ENCODE measurements at regions not wholly inside any gene's neighbourhood (a gene's known extent, or its start where the extent isn't known, plus 50 kb on each side); places are given as distances from the start of the nearest gene placed in this dataset.
"Not testable (repeated sequence)": the region's sequence is repeated elsewhere in the genome, so short reads cannot be mapped to it uniquely, and the experiment has no call there.

DNA sequence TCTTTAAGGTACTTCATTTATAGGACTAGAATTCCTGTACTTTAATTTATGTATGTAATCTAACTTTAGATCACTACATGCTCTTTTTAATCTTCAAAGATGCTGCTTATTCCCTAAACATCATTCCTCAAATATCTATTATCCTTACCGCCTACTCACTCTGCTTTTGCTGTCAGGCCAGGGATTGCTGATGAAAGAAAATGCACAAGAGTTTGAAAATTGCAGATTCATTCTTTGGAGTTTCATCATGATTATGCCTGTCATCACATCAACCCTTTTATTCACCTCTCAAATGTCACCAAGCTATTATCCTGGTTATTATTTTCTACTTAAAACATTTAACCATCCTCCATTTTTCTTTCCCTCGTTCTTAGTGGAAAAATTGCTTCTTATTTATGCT lies 802.7 kb downstream of the METTL15 start:
- Histone ChIP-seq H3K27me3 (ENCODE audit: control insufficient read depth in 3 of 3, insufficient read depth in 3 of 3, low read length in 3 of 3) (no peaks in the 10 kb centered on the region), H3K9me3 (ENCODE audit: control insufficient read depth in 3 of 3, low read length in 3 of 3) (no peaks in the 10 kb centered on the region), H3K9ac (ENCODE audit: low read depth in 1 of 3, low read length in 3 of 3) (no peak overlapping the region), H3K27ac (ENCODE audit: low read depth, low read length) (no peak overlapping the region), H3K36me3 (ENCODE audit: control insufficient read depth in 3 of 3, insufficient read depth in 3 of 3, low read length in 3 of 3) (no peaks in the 10 kb centered on the region), H3K4me1 (ENCODE audit: control insufficient read depth in 3 of 3, insufficient read depth in 3 of 3, low read length in 3 of 3) (no peaks in the 10 kb centered on the region), H3K4me3 (ENCODE audit: low read length in 3 of 3) (no peak overlapping the region)

DNA sequence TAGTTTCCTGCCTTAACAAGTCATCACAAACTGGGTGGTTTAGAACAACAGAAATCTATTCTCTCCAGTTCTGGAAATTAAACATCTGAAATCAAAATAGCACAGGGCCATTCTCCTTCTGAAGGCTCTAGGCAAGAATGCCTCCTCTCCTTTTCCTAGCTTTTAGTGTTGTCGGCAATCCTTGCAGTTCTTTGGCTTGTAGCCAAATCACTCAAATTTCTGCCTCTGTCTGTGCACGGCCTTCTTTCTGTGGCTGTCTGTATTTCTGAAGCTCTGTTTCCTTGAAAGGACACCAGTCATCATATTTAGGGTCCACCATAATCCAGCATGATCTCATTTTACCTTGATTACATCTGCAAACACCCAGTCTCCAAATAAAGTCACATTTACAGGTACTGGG lies 795.5 kb downstream of the METTL15 start:
- no peaks in the 10 kb centered on the region for H3K36me3 ChIP-seq (ENCODE audit: control insufficient read depth in 3 of 3, insufficient read depth in 3 of 3, low read length in 3 of 3)
- no peak overlapping the region for H3K4me3 ChIP-seq (ENCODE audit: low read length in 3 of 3)
- no peaks in the 10 kb centered on the region for H3K27me3 ChIP-seq (ENCODE audit: control insufficient read depth in 3 of 3, insufficient read depth in 3 of 3, low read length in 3 of 3)
- H3K4me1 ChIP-seq (ENCODE audit: control insufficient read depth in 3 of 3, insufficient read depth in 3 of 3, low read length in 3 of 3): no peaks in the 10 kb centered on the region
- no peak overlapping the region for H3K9ac ChIP-seq (ENCODE audit: low read depth in 1 of 3, low read length in 3 of 3)
- no peaks in the 10 kb centered on the region for H3K9me3 ChIP-seq (ENCODE audit: control insufficient read depth in 3 of 3, low read length in 3 of 3)
- no peak overlapping the region for H3K27ac ChIP-seq (ENCODE audit: low read depth, low read length)

DNA sequence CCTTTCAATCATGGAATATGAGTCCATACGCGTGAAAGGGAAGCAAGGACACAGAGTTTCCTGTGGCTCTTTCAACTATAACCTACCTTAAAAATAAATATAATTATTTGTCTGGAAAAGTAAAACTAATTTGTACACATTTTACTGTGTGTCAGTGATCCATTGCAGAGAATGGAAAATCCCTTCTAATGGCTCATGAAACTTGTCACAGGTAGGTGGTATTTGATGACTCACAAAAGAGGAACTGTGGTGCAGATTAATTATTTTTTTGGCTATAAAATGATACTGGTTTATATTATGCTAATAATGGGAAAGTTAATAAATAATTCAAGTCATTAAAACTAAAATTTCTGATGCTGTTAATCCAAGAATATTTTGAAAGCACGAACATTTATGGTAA lies 792.2 kb downstream of the METTL15 start:
- no peaks in the 10 kb centered on the region for H3K4me1 ChIP-seq (ENCODE audit: control insufficient read depth in 3 of 3, insufficient read depth in 3 of 3, low read length in 3 of 3)

DNA sequence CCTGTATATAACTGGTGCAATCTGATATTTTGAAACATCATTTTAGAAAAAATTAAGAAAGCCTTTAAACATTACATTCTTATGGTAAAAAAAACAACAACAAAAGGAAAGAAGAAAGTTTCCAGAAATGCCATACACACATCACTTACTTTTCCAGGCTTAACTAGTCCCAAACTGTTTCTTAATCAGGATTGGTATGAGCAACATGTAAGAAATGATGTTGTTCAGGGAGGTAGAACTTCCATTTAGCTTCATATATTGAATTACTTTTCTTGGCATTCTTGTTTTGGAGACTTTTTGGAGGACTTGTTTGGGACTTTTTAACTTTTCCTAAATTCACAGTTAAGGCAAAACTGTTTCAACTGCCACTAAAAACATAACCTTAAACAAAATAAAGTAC lies 791.5 kb downstream of the METTL15 start:
- Histone ChIP-seq H3K27ac (ENCODE audit: low read depth, low read length) (no peak overlapping the region), H3K36me3 (ENCODE audit: control insufficient read depth in 3 of 3, insufficient read depth in 3 of 3, low read length in 3 of 3) (no peaks in the 10 kb centered on the region), H3K9ac (ENCODE audit: low read depth in 1 of 3, low read length in 3 of 3) (no peak overlapping the region), H3K4me3 (ENCODE audit: low read length in 3 of 3) (no peak overlapping the region), H3K9me3 (ENCODE audit: control insufficient read depth in 3 of 3, low read length in 3 of 3) (no peaks in the 10 kb centered on the region), H3K4me1 (ENCODE audit: control insufficient read depth in 3 of 3, insufficient read depth in 3 of 3, low read length in 3 of 3) (no peaks in the 10 kb centered on the region), H3K27me3 (ENCODE audit: control insufficient read depth in 3 of 3, insufficient read depth in 3 of 3, low read length in 3 of 3) (no peaks in the 10 kb centered on the region)

More for the DNA sequence above, 792.2 kb downstream of the METTL15 start:
- Histone ChIP-seq H3K36me3 (ENCODE audit: control insufficient read depth in 3 of 3, insufficient read depth in 3 of 3, low read length in 3 of 3) (no peaks in the 10 kb centered on the region), H3K27me3 (ENCODE audit: control insufficient read depth in 3 of 3, insufficient read depth in 3 of 3, low read length in 3 of 3) (no peaks in the 10 kb centered on the region), H3K27ac (ENCODE audit: low read depth, low read length) (no peak overlapping the region), H3K9ac (ENCODE audit: low read depth in 1 of 3, low read length in 3 of 3) (no peak overlapping the region), H3K4me3 (ENCODE audit: low read length in 3 of 3) (no peak overlapping the region), H3K9me3 (ENCODE audit: control insufficient read depth in 3 of 3, low read length in 3 of 3) (no peaks in the 10 kb centered on the region)

DNA sequence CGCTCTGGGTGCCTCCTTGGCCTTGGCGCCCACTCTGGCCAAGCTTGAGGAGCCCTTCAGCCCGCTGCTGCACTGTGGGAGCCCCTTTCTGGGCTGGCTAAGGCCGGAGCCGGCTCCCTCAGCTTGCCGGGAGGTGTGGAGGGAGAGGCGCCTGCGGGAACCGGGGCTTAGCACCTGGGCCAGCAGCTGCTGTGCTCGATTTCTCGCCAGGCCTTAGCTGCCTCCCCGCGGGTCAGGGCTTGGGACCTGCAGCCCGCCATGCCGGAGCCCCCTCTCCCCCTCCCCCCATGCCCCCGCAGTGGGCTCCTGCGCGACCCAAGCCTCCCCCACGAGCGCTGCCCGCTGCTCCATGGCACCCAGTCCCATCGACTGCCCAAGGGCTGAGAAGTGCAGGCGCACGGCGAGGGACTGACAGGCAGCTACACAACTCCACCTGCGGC lies 782.4 kb downstream of the METTL15 start:
- not testable (repeated sequence) for H3K27ac ChIP-seq (ENCODE audit: low read depth, low read length); H3K9ac ChIP-seq (ENCODE audit: low read depth in 1 of 3, low read length in 3 of 3); H3K4me3 ChIP-seq (ENCODE audit: low read length in 3 of 3); H3K9me3 ChIP-seq (ENCODE audit: control insufficient read depth in 3 of 3, low read length in 3 of 3); H3K27me3 ChIP-seq (ENCODE audit: control insufficient read depth in 3 of 3, insufficient read depth in 3 of 3, low read length in 3 of 3); H3K4me1 ChIP-seq (ENCODE audit: control insufficient read depth in 3 of 3, insufficient read depth in 3 of 3, low read length in 3 of 3); H3K36me3 ChIP-seq (ENCODE audit: control insufficient read depth in 3 of 3, insufficient read depth in 3 of 3, low read length in 3 of 3)

DNA sequence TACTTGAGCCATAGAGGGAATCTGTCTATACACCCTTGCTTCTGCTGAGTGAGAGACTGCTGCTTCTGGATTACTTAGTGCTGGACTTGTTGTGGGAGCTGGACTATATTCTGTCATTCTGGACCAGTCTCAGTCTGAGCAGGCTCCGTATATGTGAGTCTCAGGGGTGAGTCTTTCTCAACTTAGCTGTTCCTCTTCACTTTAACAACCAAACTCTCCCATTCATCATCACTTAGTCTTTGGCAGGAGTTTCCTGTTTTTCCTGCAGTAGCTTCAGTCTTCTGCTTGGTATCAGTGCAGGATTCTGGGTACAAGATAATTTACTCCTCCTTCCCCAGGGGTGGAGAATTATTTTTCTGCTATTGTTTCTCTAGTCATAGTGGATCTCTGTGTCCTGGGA lies 779.5 kb downstream of the METTL15 start:
- Histone ChIP-seq H3K4me3 (ENCODE audit: low read length in 3 of 3) (no peak overlapping the region), H3K4me1 (ENCODE audit: control insufficient read depth in 3 of 3, insufficient read depth in 3 of 3, low read length in 3 of 3) (no peaks in the 10 kb centered on the region), H3K36me3 (ENCODE audit: control insufficient read depth in 3 of 3, insufficient read depth in 3 of 3, low read length in 3 of 3) (no peaks in the 10 kb centered on the region), H3K27me3 (ENCODE audit: control insufficient read depth in 3 of 3, insufficient read depth in 3 of 3, low read length in 3 of 3) (no peaks in the 10 kb centered on the region), H3K9me3 (ENCODE audit: control insufficient read depth in 3 of 3, low read length in 3 of 3) (no peaks in the 10 kb centered on the region), H3K27ac (ENCODE audit: low read depth, low read length) (no peak overlapping the region), H3K9ac (ENCODE audit: low read depth in 1 of 3, low read length in 3 of 3) (no peak overlapping the region)

DNA sequence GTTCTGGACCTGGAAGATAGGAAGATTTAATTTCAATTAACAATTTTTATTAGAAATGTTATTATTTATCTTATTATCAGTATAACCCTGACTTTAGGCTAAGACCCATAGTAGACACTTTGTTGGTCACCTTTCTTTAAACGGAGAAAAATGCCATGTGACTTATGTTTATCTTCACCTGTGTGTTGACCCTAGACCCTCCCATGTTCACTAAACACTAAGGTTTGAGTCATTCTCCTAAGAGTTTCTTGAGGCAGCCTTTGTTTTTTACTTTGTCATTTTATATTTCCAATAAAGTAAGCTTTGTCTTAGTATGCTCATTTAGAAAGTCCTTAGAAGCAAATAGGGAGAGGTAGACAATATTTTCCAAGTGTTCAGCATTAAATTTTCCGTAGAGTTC lies 771.7 kb downstream of the METTL15 start:
- Histone ChIP-seq H3K9ac (ENCODE audit: low read depth in 1 of 3, low read length in 3 of 3) (no peak overlapping the region), H3K27ac (ENCODE audit: low read depth, low read length) (no peak overlapping the region), H3K9me3 (ENCODE audit: control insufficient read depth in 3 of 3, low read length in 3 of 3) (no peaks in the 10 kb centered on the region), H3K4me3 (ENCODE audit: low read length in 3 of 3) (no peak overlapping the region), H3K27me3 (ENCODE audit: control insufficient read depth in 3 of 3, insufficient read depth in 3 of 3, low read length in 3 of 3) (no peaks in the 10 kb centered on the region), H3K4me1 (ENCODE audit: control insufficient read depth in 3 of 3, insufficient read depth in 3 of 3, low read length in 3 of 3) (no peaks in the 10 kb centered on the region), H3K36me3 (ENCODE audit: control insufficient read depth in 3 of 3, insufficient read depth in 3 of 3, low read length in 3 of 3) (no peaks in the 10 kb centered on the region)

DNA sequence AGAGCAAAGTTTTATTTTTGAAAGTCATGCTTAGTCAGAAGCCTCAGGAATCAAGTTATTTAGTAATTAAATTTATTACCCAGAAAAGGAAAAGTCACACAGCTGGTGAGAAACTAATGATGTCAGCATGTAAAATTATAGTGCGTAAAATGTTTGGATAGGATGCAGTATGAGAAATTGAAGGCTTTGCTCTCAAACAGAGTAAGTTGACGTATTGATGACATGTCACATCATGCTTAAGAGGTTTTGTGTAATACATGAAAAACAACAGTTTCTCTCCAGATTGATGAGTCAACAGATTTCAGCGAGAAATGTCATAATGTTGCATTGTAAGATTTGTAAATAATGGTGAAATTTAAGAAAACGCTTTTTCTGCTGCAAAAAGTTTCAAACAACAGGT lies 769.8 kb downstream of the METTL15 start:
- Histone ChIP-seq H3K36me3 (ENCODE audit: control insufficient read depth in 3 of 3, insufficient read depth in 3 of 3, low read length in 3 of 3) (no peaks in the 10 kb centered on the region), H3K9ac (ENCODE audit: low read depth in 1 of 3, low read length in 3 of 3) (no peak overlapping the region), H3K4me3 (ENCODE audit: low read length in 3 of 3) (no peak overlapping the region), H3K9me3 (ENCODE audit: control insufficient read depth in 3 of 3, low read length in 3 of 3) (no peaks in the 10 kb centered on the region), H3K27ac (ENCODE audit: low read depth, low read length) (no peak overlapping the region), H3K4me1 (ENCODE audit: control insufficient read depth in 3 of 3, insufficient read depth in 3 of 3, low read length in 3 of 3) (no peaks in the 10 kb centered on the region), H3K27me3 (ENCODE audit: control insufficient read depth in 3 of 3, insufficient read depth in 3 of 3, low read length in 3 of 3) (no peaks in the 10 kb centered on the region)

DNA sequence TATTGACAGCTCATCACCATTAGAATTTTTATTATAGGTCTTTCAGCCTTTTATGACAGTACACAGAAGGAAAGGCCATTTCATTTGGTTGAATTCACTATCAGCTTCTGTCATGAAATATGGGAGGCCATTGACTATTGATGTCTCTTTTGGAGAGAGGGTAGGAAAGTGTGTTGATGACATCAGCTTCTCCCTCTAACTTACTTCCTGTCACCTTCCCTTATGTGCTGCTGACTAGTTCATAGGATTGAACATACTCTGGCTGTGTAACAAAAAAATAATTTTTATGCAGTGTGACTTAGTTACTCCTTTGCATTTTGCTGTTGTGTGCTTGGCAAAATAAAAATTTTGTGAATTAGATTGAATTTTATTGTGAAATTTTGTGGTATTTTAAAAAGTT lies 769.2 kb downstream of the METTL15 start:
- no peaks in the 10 kb centered on the region for H3K36me3 ChIP-seq (ENCODE audit: control insufficient read depth in 3 of 3, insufficient read depth in 3 of 3, low read length in 3 of 3)
- no peaks in the 10 kb centered on the region for H3K27me3 ChIP-seq (ENCODE audit: control insufficient read depth in 3 of 3, insufficient read depth in 3 of 3, low read length in 3 of 3)
- no peak overlapping the region for H3K27ac ChIP-seq (ENCODE audit: low read depth, low read length)
- no peaks in the 10 kb centered on the region for H3K9me3 ChIP-seq (ENCODE audit: control insufficient read depth in 3 of 3, low read length in 3 of 3)
- H3K9ac ChIP-seq (ENCODE audit: low read depth in 1 of 3, low read length in 3 of 3): no peak overlapping the region
- no peak overlapping the region for H3K4me3 ChIP-seq (ENCODE audit: low read length in 3 of 3)
- H3K4me1 ChIP-seq (ENCODE audit: control insufficient read depth in 3 of 3, insufficient read depth in 3 of 3, low read length in 3 of 3): no peaks in the 10 kb centered on the region

DNA sequence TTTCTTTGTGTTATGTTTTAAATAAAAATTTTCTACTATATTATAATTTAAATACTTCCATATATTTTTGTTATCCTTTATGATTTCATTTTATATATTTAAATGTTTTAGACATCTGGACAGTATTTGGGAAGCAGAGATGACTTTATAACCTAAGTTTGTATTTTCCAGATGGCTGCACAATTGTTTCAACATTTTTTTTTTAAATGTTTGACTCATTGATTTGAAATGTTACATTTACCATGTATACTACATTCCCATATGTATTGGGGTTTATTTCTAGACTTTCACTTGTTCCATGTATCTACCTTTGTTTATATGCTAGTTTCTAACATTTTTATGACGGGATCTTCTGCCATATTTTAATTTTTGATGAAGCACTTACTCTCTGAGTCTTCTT lies 766.5 kb downstream of the METTL15 start:
- Histone ChIP-seq H3K4me1 (ENCODE audit: control insufficient read depth in 3 of 3, insufficient read depth in 3 of 3, low read length in 3 of 3) (no peaks in the 10 kb centered on the region), H3K27ac (ENCODE audit: low read depth, low read length) (no peak overlapping the region)

DNA sequence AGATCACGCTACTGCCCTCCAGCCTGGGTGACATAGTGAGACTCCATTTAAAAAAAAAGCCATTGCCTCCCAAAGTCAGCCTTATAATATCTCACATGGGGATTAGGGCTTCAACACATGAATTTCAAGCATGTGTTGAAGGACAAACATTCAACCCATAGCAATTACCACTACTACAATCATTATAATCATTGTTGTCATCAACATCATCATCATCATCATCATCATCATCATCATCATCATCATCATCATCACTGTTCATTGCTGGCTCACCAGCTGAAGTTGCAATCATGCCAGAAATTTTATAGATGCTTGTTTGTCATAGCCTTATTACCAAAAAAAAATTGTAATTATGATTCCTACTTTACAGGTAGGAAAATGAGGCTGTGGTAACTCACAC lies 762.9 kb downstream of the METTL15 start:
- Histone ChIP-seq H3K27ac (ENCODE audit: low read depth, low read length) (no peak overlapping the region), H3K9ac (ENCODE audit: low read depth in 1 of 3, low read length in 3 of 3) (no peak overlapping the region), H3K9me3 (ENCODE audit: control insufficient read depth in 3 of 3, low read length in 3 of 3) (no peaks in the 10 kb centered on the region), H3K4me1 (ENCODE audit: control insufficient read depth in 3 of 3, insufficient read depth in 3 of 3, low read length in 3 of 3) (no peaks in the 10 kb centered on the region), H3K4me3 (ENCODE audit: low read length in 3 of 3) (no peak overlapping the region), H3K27me3 (ENCODE audit: control insufficient read depth in 3 of 3, insufficient read depth in 3 of 3, low read length in 3 of 3) (no peaks in the 10 kb centered on the region), H3K36me3 (ENCODE audit: control insufficient read depth in 3 of 3, insufficient read depth in 3 of 3, low read length in 3 of 3) (no peaks in the 10 kb centered on the region)

More for the DNA sequence above, 766.5 kb downstream of the METTL15 start:
- no peaks in the 10 kb centered on the region for H3K27me3 ChIP-seq (ENCODE audit: control insufficient read depth in 3 of 3, insufficient read depth in 3 of 3, low read length in 3 of 3)
- no peaks in the 10 kb centered on the region for H3K9me3 ChIP-seq (ENCODE audit: control insufficient read depth in 3 of 3, low read length in 3 of 3)
- no peaks in the 10 kb centered on the region for H3K36me3 ChIP-seq (ENCODE audit: control insufficient read depth in 3 of 3, insufficient read depth in 3 of 3, low read length in 3 of 3)
- no peak overlapping the region for H3K4me3 ChIP-seq (ENCODE audit: low read length in 3 of 3)
- no peak overlapping the region for H3K9ac ChIP-seq (ENCODE audit: low read depth in 1 of 3, low read length in 3 of 3)
